ENCODE measurements at regions not wholly inside any gene's neighbourhood (a gene's known extent, or its start where the extent isn't known, plus 50 kb on each side); places are given as distances from the start of the nearest gene placed in this dataset.
"Not testable (repeated sequence)": the region's sequence is repeated elsewhere in the genome, so short reads cannot be mapped to it uniquely, and the experiment has no call there.

GRCh38 chr2:144749188-144749587 lies 229.3 kb upstream of the ZEB2 start:
- no peak for DNase-seq (ENCODE audit: low spot score)
- Mint-ChIP-seq H3K27me3 (ENCODE audit: low read depth) (no peaks in the 10 kb centered on the region), H3K36me3 (ENCODE audit: low read depth) (no peaks in the 10 kb centered on the region), H3K27ac (no peak overlapping the region), H3K4me1 (ENCODE audit: low read depth) (no peaks in the 10 kb centered on the region), H3K9me3 (peaks cover 27% of the 10 kb centered on the region), H3K4me3 (ENCODE audit: low read depth) (no peak overlapping the region)
- intact Hi-C loops (cut with micrococcal nuclease): no loop called here

- DNase-seq (ENCODE audit: low spot score): no peak
- Mint-ChIP-seq H3K4me3 (ENCODE audit: low read depth) (no peak overlapping the region), H3K27ac (no peak overlapping the region), H3K4me1 (ENCODE audit: low read depth) (no peaks in the 10 kb centered on the region), H3K27me3 (ENCODE audit: low read depth) (no peaks in the 10 kb centered on the region), H3K36me3 (ENCODE audit: low read depth) (no peaks in the 10 kb centered on the region), H3K9me3 (peaks cover 27% of the 10 kb centered on the region)
- intact Hi-C loops (cut with micrococcal nuclease): no loop called here
Observed at GRCh38 chr2:144748443-144748842, 228.5 kb upstream of the ZEB2 start.

GRCh38 chr2:144747571-144747970 lies 227.7 kb upstream of the ZEB2 start:
- Mint-ChIP-seq H3K4me1 (ENCODE audit: low read depth) (no peaks in the 10 kb centered on the region), H3K27ac (no peak overlapping the region), H3K4me3 (ENCODE audit: low read depth) (no peak overlapping the region), H3K27me3 (ENCODE audit: low read depth) (no peaks in the 10 kb centered on the region), H3K36me3 (ENCODE audit: low read depth) (no peaks in the 10 kb centered on the region), H3K9me3 (peaks cover 27% of the 10 kb centered on the region)
- intact Hi-C loops (cut with micrococcal nuclease): no loop called here
- DNase-seq (ENCODE audit: low spot score): no peak

GRCh38 chr2:144745424-144745823 lies 225.5 kb upstream of the ZEB2 start:
- H3K4me1 Mint-ChIP-seq (ENCODE audit: low read depth): no peaks in the 10 kb centered on the region
- H3K27me3 Mint-ChIP-seq (ENCODE audit: low read depth): no peaks in the 10 kb centered on the region
- intact Hi-C loops (cut with micrococcal nuclease): no loop called here
- H3K27ac Mint-ChIP-seq: no peak overlapping the region
- no peak for DNase-seq (ENCODE audit: low spot score)
- H3K9me3 Mint-ChIP-seq: peaks cover 23% of the 10 kb centered on the region
- H3K4me3 Mint-ChIP-seq (ENCODE audit: low read depth): no peak overlapping the region
- no peaks in the 10 kb centered on the region for H3K36me3 Mint-ChIP-seq (ENCODE audit: low read depth)

GRCh38 chr2:144738749-144739148 lies 218.8 kb upstream of the ZEB2 start:
- DNase-seq (ENCODE audit: low spot score): no peak
- Mint-ChIP-seq H3K4me1 (ENCODE audit: low read depth) (no peaks in the 10 kb centered on the region), H3K27me3 (ENCODE audit: low read depth) (no peaks in the 10 kb centered on the region), H3K27ac (no peak overlapping the region), H3K9me3 (no peaks in the 10 kb centered on the region), H3K4me3 (ENCODE audit: low read depth) (no peak overlapping the region), H3K36me3 (ENCODE audit: low read depth) (no peaks in the 10 kb centered on the region)
- intact Hi-C loops (cut with micrococcal nuclease): no loop called here

GRCh38 chr2:144730711-144731110 lies 210.8 kb upstream of the ZEB2 start:
- Mint-ChIP-seq H3K4me3 (ENCODE audit: low read depth) (no peak overlapping the region), H3K27ac (no peak overlapping the region), H3K36me3 (ENCODE audit: low read depth) (no peaks in the 10 kb centered on the region), H3K9me3 (no peaks in the 10 kb centered on the region), H3K4me1 (ENCODE audit: low read depth) (no peaks in the 10 kb centered on the region), H3K27me3 (ENCODE audit: low read depth) (no peaks in the 10 kb centered on the region)
- intact Hi-C loops (cut with micrococcal nuclease): no loop called here
- DNase-seq (ENCODE audit: low spot score): no peak

- H3K27me3 Mint-ChIP-seq (ENCODE audit: low read depth); intact Hi-C loops (cut with micrococcal nuclease); DNase-seq (ENCODE audit: low spot score); H3K27ac Mint-ChIP-seq; H3K4me3 Mint-ChIP-seq (ENCODE audit: low read depth); H3K36me3 Mint-ChIP-seq (ENCODE audit: low read depth); H3K4me1 Mint-ChIP-seq (ENCODE audit: low read depth); H3K9me3 Mint-ChIP-seq: not testable (repeated sequence)
Observed at GRCh38 chr2:144724460-144724859, 204.5 kb upstream of the ZEB2 start.

- H3K27ac Mint-ChIP-seq: no peak overlapping the region
- no peaks in the 10 kb centered on the region for H3K4me1 Mint-ChIP-seq (ENCODE audit: low read depth)
- H3K9me3 Mint-ChIP-seq: peaks cover 23% of the 10 kb centered on the region
- no peaks in the 10 kb centered on the region for H3K27me3 Mint-ChIP-seq (ENCODE audit: low read depth)
- H3K36me3 Mint-ChIP-seq (ENCODE audit: low read depth): no peaks in the 10 kb centered on the region
- intact Hi-C loops (cut with micrococcal nuclease): no loop called here
- H3K4me3 Mint-ChIP-seq (ENCODE audit: low read depth): no peak overlapping the region
- no peak for DNase-seq (ENCODE audit: low spot score)
Observed at GRCh38 chr2:144718376-144718775, 198.5 kb upstream of the ZEB2 start.

- H3K4me3 Mint-ChIP-seq (ENCODE audit: low read depth): no peak overlapping the region
- intact Hi-C loops (cut with micrococcal nuclease): no loop called here
- H3K27ac Mint-ChIP-seq: no peak overlapping the region
- H3K9me3 Mint-ChIP-seq: peaks cover 23% of the 10 kb centered on the region
- no peaks in the 10 kb centered on the region for H3K36me3 Mint-ChIP-seq (ENCODE audit: low read depth)
- H3K27me3 Mint-ChIP-seq (ENCODE audit: low read depth): no peaks in the 10 kb centered on the region
- no peak for DNase-seq (ENCODE audit: low spot score)
- H3K4me1 Mint-ChIP-seq (ENCODE audit: low read depth): no peaks in the 10 kb centered on the region
Observed at GRCh38 chr2:144715992-144716391, 196.1 kb upstream of the ZEB2 start.

- H3K4me1 Mint-ChIP-seq (ENCODE audit: low read depth): no peaks in the 10 kb centered on the region
- H3K4me3 Mint-ChIP-seq (ENCODE audit: low read depth): no peak overlapping the region
- H3K36me3 Mint-ChIP-seq (ENCODE audit: low read depth): no peaks in the 10 kb centered on the region
- H3K27me3 Mint-ChIP-seq (ENCODE audit: low read depth): no peaks in the 10 kb centered on the region
- intact Hi-C loops (cut with micrococcal nuclease): no loop called here
- H3K27ac Mint-ChIP-seq: no peak overlapping the region
- DNase-seq (ENCODE audit: low spot score): no peak
- H3K9me3 Mint-ChIP-seq: peaks cover 18% of the 10 kb centered on the region
Observed at GRCh38 chr2:144713410-144713809, 193.5 kb upstream of the ZEB2 start.

- H3K4me1 Mint-ChIP-seq (ENCODE audit: low read depth): no peaks in the 10 kb centered on the region
- intact Hi-C loops (cut with micrococcal nuclease): no loop called here
- H3K9me3 Mint-ChIP-seq: peaks cover 9% of the 10 kb centered on the region
- H3K27ac Mint-ChIP-seq: no peak overlapping the region
- H3K27me3 Mint-ChIP-seq (ENCODE audit: low read depth): no peaks in the 10 kb centered on the region
- no peak for DNase-seq (ENCODE audit: low spot score)
- H3K4me3 Mint-ChIP-seq (ENCODE audit: low read depth): no peak overlapping the region
- H3K36me3 Mint-ChIP-seq (ENCODE audit: low read depth): no peaks in the 10 kb centered on the region
Observed at GRCh38 chr2:144712550-144712940, 192.6 kb upstream of the ZEB2 start.

- Mint-ChIP-seq H3K27ac (no peak overlapping the region), H3K4me3 (ENCODE audit: low read depth) (no peak overlapping the region), H3K4me1 (ENCODE audit: low read depth) (no peaks in the 10 kb centered on the region), H3K36me3 (ENCODE audit: low read depth) (no peaks in the 10 kb centered on the region), H3K27me3 (ENCODE audit: low read depth) (no peaks in the 10 kb centered on the region), H3K9me3 (peaks cover 3% of the 10 kb centered on the region)
- DNase-seq (ENCODE audit: low spot score): no peak
- intact Hi-C loops (cut with micrococcal nuclease): no loop called here
Observed at GRCh38 chr2:144711630-144712549, 192.0 kb upstream of the ZEB2 start.

GRCh38 chr2:144711084-144711483 lies 191.2 kb upstream of the ZEB2 start:
- Mint-ChIP-seq H3K4me3 (ENCODE audit: low read depth) (no peak overlapping the region), H3K9me3 (no peaks in the 10 kb centered on the region), H3K36me3 (ENCODE audit: low read depth) (no peaks in the 10 kb centered on the region), H3K27ac (no peak overlapping the region), H3K27me3 (ENCODE audit: low read depth) (no peaks in the 10 kb centered on the region), H3K4me1 (ENCODE audit: low read depth) (no peaks in the 10 kb centered on the region)
- no peak for DNase-seq (ENCODE audit: low spot score)
- intact Hi-C loops (cut with micrococcal nuclease): no loop called here
